CD4-positive, alpha-beta memory T cell (primary cell): ENCODE measurements at regions not wholly inside any gene's neighbourhood (a gene's known extent, or its start where the extent isn't known, plus 50 kb on each side); places are given as distances from the start of the nearest gene placed in this dataset.

ENCODE experiments used
- CTCF ChIA-PET: fragments of 350-600 bp; sonication (Branson Sonifier 250); formaldehyde crosslinking; loops from one replicate; lab custom pipeline; 2021; ENCODE audit warnings: inconsistent platforms; ENCODE audit not compliant: partially characterized antibody; lab: Charles Lee
- POLR2A ChIA-PET: fragments of 350-600 bp; sonication (Branson Sonifier 250); formaldehyde crosslinking; loops from one replicate; lab custom pipeline; 2021; ENCODE audit not compliant: partially characterized antibody; lab: Charles Lee
- DNase-seq, 5 donors: peaks; one replicate each; pipeline versions ENCODE4 v3.0.0 to v3.0.0-alpha.2; 2020 to 2022; ENCODE audit warnings: mixed read lengths in 1 of 5
- H3K27ac ChIP-seq: one replicate; pipeline ENCODE4 v1.7.0; 2013; ENCODE audit warnings: low read depth, low read length
- H3K27me3 ChIP-seq: 2 replicates; pipeline ENCODE4 v1.7.0; 2013; ENCODE audit warnings: mild to moderate bottlenecking, low read length, moderate library complexity; ENCODE audit not compliant: insufficient read depth
- H3K36me3 ChIP-seq: 2 replicates; pipeline ENCODE4 v1.7.0; 2013; ENCODE audit warnings: mild to moderate bottlenecking, low read length, moderate library complexity; ENCODE audit not compliant: insufficient read depth
- H3K4me1 ChIP-seq: 2 replicates; pipeline ENCODE4 v1.7.0; 2013; ENCODE audit warnings: mild to moderate bottlenecking, low read length, moderate library complexity; ENCODE audit not compliant: insufficient read depth
- H3K4me3 ChIP-seq, 2 donors: one replicate each; pipeline ENCODE4 v1.7.0; 2013; ENCODE audit warnings: low read length in 2 of 2, mild to moderate bottlenecking in 1 of 2
- H3K9me3 ChIP-seq, 2 donors: one replicate each; pipeline ENCODE4 v1.7.0; 2013; ENCODE audit warnings: low read length in 2 of 2, control low read depth in 1 of 2; ENCODE audit not compliant: control insufficient read depth in 1 of 2
- H3K27ac Mint-ChIP-seq, 7 donors: one replicate each; pipeline ENCODE4 v1.8.0; 2020 to 2021; ENCODE audit warnings: mixed read lengths in 7 of 7, mild to moderate bottlenecking in 6 of 7, inconsistent platforms in 3 of 7, moderate library complexity in 3 of 7
- H3K27me3 Mint-ChIP-seq, 2 donors: one replicate each; pipeline ENCODE4 v1.8.0; 2020 to 2021; ENCODE audit warnings: mixed read lengths in 2 of 2
- H3K36me3 Mint-ChIP-seq, 2 donors: one replicate each; pipeline ENCODE4 v1.8.0; 2020 to 2021; ENCODE audit warnings: mixed read lengths in 2 of 2, inconsistent platforms in 1 of 2, mild to moderate bottlenecking in 1 of 2
- H3K4me1 Mint-ChIP-seq, 4 donors: one replicate each; pipeline ENCODE4 v1.8.0; 2020 to 2021; ENCODE audit warnings: mixed read lengths in 4 of 4, mild to moderate bottlenecking in 1 of 4
- H3K4me3 Mint-ChIP-seq, 8 donors: one replicate each; pipeline ENCODE4 v1.8.0; 2020 to 2021; ENCODE audit warnings: mixed read lengths in 8 of 8, mild to moderate bottlenecking in 7 of 8, moderate library complexity in 6 of 8, inconsistent platforms in 3 of 8
- H3K9me3 Mint-ChIP-seq, 8 donors: one replicate each; pipeline ENCODE4 v1.8.0; 2020 to 2021; ENCODE audit warnings: mixed read lengths in 8 of 8, mild to moderate bottlenecking in 5 of 8, inconsistent platforms in 3 of 8, moderate library complexity in 1 of 8
- intact Hi-C: fragments of 100-400 bp; cut with micrococcal nuclease; formaldehyde crosslinking; loops from one replicate; pipeline ENCODE4 v1.15.1; 2023

GRCh38 chr6:155549028-155549798 is 93.6 kb upstream of the NOX3 start:
- H3K27ac ChIP-seq, result no peak overlapping the region
- no peaks in the 10 kb centered on the region for H3K36me3 ChIP-seq
- no peaks in the 10 kb centered on the region for H3K4me1 ChIP-seq
- H3K27ac Mint-ChIP-seq, result no peak overlapping the region
- ChIA-PET POLR2A (no interaction called here), CTCF (no interaction called here)
- no peak overlapping the region for H3K4me3 Mint-ChIP-seq
- H3K9me3 Mint-ChIP-seq, result no peaks in the 10 kb centered on the region
- H3K36me3 Mint-ChIP-seq, result no peaks in the 10 kb centered on the region
- H3K4me1 Mint-ChIP-seq, result no peaks in the 10 kb centered on the region
- intact Hi-C loops, result no loop called here
- peaks cover 0 to 2% of the 10 kb centered on the region in 2 donors for H3K27me3 Mint-ChIP-seq
- no peak overlapping the region for H3K4me3 ChIP-seq
- H3K27me3 ChIP-seq, result no peaks in the 10 kb centered on the region
- no peaks in the 10 kb centered on the region for H3K9me3 ChIP-seq
- no peak for DNase-seq

GRCh38 chr6:155548576-155548975 is 92.9 kb upstream of the NOX3 start:
- Mint-ChIP-seq H3K27me3 (peaks cover 0 to 2% of the 10 kb centered on the region in 2 donors), H3K4me1 (peaks cover 0 to 2% (median 0%) of the 10 kb centered on the region in 4 donors), H3K36me3 (no peaks in the 10 kb centered on the region), H3K27ac (no peak overlapping the region), H3K9me3 (no peaks in the 10 kb centered on the region), H3K4me3 (no peak overlapping the region)
- Histone ChIP-seq H3K27me3 (no peaks in the 10 kb centered on the region), H3K27ac (no peak overlapping the region), H3K4me1 (no peaks in the 10 kb centered on the region), H3K9me3 (no peaks in the 10 kb centered on the region), H3K4me3 (no peak overlapping the region), H3K36me3 (no peaks in the 10 kb centered on the region)
- no peak for DNase-seq
- ChIA-PET POLR2A (no interaction called here), CTCF (no interaction called here)
- intact Hi-C loops, result no loop called here

GRCh38 chr6:155544677-155545076 is 89.0 kb upstream of the NOX3 start:
- no peaks in the 10 kb centered on the region for H3K9me3 Mint-ChIP-seq
- H3K4me3 Mint-ChIP-seq, result no peak overlapping the region
- ChIA-PET CTCF (no interaction called here), POLR2A (no interaction called here)
- intact Hi-C loops, result no loop called here
- H3K27ac Mint-ChIP-seq, result no peak overlapping the region
- Histone ChIP-seq H3K27ac (no peak overlapping the region), H3K9me3 (no peaks in the 10 kb centered on the region), H3K36me3 (no peaks in the 10 kb centered on the region), H3K4me1 (no peaks in the 10 kb centered on the region), H3K27me3 (no peaks in the 10 kb centered on the region), H3K4me3 (no peak overlapping the region)
- DNase-seq, result no peak
- no peaks in the 10 kb centered on the region for H3K36me3 Mint-ChIP-seq
- H3K4me1 Mint-ChIP-seq, result peaks cover 0 to 3% (median 0%) of the 10 kb centered on the region in 4 donors
- H3K27me3 Mint-ChIP-seq, result peaks cover 0 to 7% of the 10 kb centered on the region in 2 donors

GRCh38 chr6:155543166-155543847 is 87.7 kb upstream of the NOX3 start:
- Mint-ChIP-seq H3K27ac (peak overlapping the region in 1 of 7 donors; percentile 13), H3K27me3 (peaks cover 0 to 6% of the 10 kb centered on the region in 2 donors), H3K4me1 (peaks cover 0 to 3% (median 0%) of the 10 kb centered on the region in 4 donors), H3K36me3 (no peaks in the 10 kb centered on the region), H3K4me3 (no peak overlapping the region), H3K9me3 (no peaks in the 10 kb centered on the region)
- no peaks in the 10 kb centered on the region for H3K27me3 ChIP-seq
- H3K4me3 ChIP-seq, result no peak overlapping the region
- ChIA-PET POLR2A (no interaction called here), CTCF (interaction anchor here (0.7 kb wide), 1 partner anchor 1000 kb away, joined by 3 read pairs; no protein-coding TSS in a partner anchor)
- no peaks in the 10 kb centered on the region for H3K36me3 ChIP-seq
- intact Hi-C loops, result no loop called here
- DNase-seq, result no peak
- no peaks in the 10 kb centered on the region for H3K9me3 ChIP-seq
- H3K27ac ChIP-seq, result no peak overlapping the region
- no peaks in the 10 kb centered on the region for H3K4me1 ChIP-seq

DNA sequence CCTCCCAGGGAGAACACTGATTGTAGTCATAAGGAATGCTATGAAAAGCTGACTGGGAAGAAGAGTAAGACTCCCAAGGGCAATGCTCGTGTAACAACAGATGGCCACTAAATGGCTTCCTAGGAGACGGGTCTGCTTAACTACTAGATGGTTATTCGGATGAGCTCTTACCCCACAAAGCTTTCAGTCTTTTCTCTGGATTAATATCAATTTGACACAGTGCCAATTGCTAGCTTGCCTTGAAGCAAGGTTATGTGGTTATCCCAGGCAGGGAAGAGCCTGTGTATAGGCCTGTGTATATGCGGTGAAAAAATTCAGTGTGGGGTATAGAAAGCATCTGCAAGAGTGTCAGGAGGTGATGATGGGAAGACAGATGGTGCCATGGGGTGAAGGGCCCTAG is 86.4 kb upstream of the NOX3 start:
- Mint-ChIP-seq H3K9me3 (no peaks in the 10 kb centered on the region), H3K27me3 (peaks cover 0 to 6% of the 10 kb centered on the region in 2 donors), H3K36me3 (no peaks in the 10 kb centered on the region), H3K4me3 (no peak overlapping the region), H3K4me1 (peaks cover 0 to 3% (median 0%) of the 10 kb centered on the region in 4 donors), H3K27ac (no peak overlapping the region)
- Histone ChIP-seq H3K4me1 (no peaks in the 10 kb centered on the region), H3K27ac (no peak overlapping the region), H3K27me3 (no peaks in the 10 kb centered on the region), H3K36me3 (no peaks in the 10 kb centered on the region), H3K9me3 (no peaks in the 10 kb centered on the region), H3K4me3 (no peak overlapping the region)
- intact Hi-C loops, result no loop called here
- ChIA-PET CTCF (no interaction called here), POLR2A (no interaction called here)
- no peak for DNase-seq

DNA sequence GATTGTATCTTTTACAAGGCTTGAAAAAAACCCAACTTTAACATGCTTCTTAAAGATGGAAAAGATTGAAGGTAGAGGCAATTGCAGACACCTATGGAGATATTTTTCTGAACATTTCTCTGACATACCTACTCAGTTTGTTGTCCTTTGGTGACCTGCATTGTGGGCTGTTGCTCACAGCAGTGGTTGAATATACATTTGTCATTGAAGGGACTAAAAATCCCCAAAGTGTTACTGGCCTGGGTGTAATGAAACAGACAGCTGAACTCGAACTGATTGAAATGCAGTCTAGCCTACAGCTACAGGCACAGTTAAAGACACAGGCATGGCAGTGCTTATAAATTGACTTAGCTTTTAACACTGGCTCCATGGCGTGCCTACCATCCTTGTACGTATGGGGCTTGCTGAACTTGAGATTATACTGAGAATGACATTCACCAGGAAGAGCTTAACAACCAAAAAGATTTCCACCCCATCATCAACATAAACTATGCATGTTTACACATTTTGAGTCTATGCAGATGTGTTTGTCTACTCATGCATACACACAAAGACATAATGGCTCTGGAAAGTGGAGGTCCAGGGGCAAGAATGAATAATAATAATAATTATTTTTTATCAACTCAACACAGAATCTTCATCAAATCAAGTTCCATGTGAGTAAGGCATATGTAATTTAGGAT is 83.2 kb upstream of the NOX3 start:
- no peak overlapping the region for H3K27ac ChIP-seq
- CTCF ChIA-PET, result no interaction called here
- Mint-ChIP-seq H3K9me3 (peaks cover 0 to 2% (median 0%) of the 10 kb centered on the region in 8 donors), H3K4me1 (peaks cover 0 to 3% (median 0%) of the 10 kb centered on the region in 4 donors), H3K27ac (no peak overlapping the region), H3K4me3 (no peak overlapping the region), H3K27me3 (peaks cover 2 to 10% of the 10 kb centered on the region in 2 donors), H3K36me3 (no peaks in the 10 kb centered on the region)
- DNase-seq, result no peak
- no peaks in the 10 kb centered on the region for H3K9me3 ChIP-seq
- H3K36me3 ChIP-seq, result no peaks in the 10 kb centered on the region
- H3K4me3 ChIP-seq, result no peak overlapping the region
- no peaks in the 10 kb centered on the region for H3K4me1 ChIP-seq
- no peaks in the 10 kb centered on the region for H3K27me3 ChIP-seq
- intact Hi-C loops, result no loop called here
- POLR2A ChIA-PET, result no interaction called here

DNA sequence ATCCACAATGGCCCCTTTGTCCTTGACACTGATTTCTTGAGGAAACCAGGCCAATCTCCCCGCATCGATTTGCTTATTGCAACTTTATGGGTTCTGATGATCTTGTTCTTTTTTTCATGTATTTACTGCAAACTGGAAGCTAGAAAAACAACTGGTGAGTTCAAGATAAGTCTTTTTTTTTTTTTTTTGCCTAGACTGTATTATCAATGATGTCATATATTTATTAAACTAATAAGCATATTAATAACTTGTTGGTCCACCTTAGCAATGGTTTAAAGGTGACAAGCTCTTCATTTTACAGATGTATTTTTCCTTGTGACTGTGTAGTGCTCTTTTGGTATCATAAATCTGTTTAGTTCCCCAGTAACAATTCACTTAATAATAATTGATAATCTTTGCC is 79.0 kb upstream of the NOX3 start:
- POLR2A ChIA-PET, result no interaction called here

More for the DNA sequence above, 79.0 kb upstream of the NOX3 start:
- Histone ChIP-seq H3K27ac (no peak overlapping the region), H3K9me3 (no peaks in the 10 kb centered on the region), H3K4me3 (no peak overlapping the region), H3K4me1 (no peaks in the 10 kb centered on the region), H3K36me3 (no peaks in the 10 kb centered on the region), H3K27me3 (no peaks in the 10 kb centered on the region)
- no peak overlapping the region for H3K27ac Mint-ChIP-seq
- no peak overlapping the region for H3K4me3 Mint-ChIP-seq
- CTCF ChIA-PET, result interaction anchor here (0.6 kb wide), 1 partner anchor 279 kb away, joined by 3 read pairs; no protein-coding TSS in a partner anchor
- no peaks in the 10 kb centered on the region for H3K4me1 Mint-ChIP-seq
- H3K9me3 Mint-ChIP-seq, result peaks cover 0 to 12% (median 5%) of the 10 kb centered on the region in 8 donors
- peaks cover 2 to 10% of the 10 kb centered on the region in 2 donors for H3K27me3 Mint-ChIP-seq
- intact Hi-C loops, result no loop called here
- no peak for DNase-seq
- H3K36me3 Mint-ChIP-seq, result no peaks in the 10 kb centered on the region
